ENCODE measurements at regions not wholly inside any gene's neighbourhood (a gene's known extent, or its start where the extent isn't known, plus 50 kb on each side); places are given as distances from the start of the nearest gene placed in this dataset.

DNA sequence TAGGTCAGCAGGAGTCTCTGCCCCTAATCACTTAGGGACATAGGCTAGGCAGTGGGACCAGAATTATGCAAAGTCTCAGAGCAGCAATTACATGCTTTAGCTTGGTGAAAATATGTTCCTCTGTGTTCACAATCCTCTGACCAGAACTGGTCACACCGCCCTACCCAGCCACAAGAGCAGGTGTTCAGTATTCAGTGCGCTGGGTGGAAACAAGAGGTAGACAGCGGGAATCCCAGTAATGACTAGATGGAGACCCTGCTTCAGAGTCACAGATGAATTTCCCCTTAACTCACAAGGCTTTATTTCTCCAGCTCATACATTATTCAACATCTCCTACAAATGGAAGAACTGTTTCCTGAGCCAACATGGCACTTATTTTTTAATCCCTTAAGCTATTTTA, 763.7 kb upstream of the POM121L12 start:
- TF ChIP-seq, protein P1, sequence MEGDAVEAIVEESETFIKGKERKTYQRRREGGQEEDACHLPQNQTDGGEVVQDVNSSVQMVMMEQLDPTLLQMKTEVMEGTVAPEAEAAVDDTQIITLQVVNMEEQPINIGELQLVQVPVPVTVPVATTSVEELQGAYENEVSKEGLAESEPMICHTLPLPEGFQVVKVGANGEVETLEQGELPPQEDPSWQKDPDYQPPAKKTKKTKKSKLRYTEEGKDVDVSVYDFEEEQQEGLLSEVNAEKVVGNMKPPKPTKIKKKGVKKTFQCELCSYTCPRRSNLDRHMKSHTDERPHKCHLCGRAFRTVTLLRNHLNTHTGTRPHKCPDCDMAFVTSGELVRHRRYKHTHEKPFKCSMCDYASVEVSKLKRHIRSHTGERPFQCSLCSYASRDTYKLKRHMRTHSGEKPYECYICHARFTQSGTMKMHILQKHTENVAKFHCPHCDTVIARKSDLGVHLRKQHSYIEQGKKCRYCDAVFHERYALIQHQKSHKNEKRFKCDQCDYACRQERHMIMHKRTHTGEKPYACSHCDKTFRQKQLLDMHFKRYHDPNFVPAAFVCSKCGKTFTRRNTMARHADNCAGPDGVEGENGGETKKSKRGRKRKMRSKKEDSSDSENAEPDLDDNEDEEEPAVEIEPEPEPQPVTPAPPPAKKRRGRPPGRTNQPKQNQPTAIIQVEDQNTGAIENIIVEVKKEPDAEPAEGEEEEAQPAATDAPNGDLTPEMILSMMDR (IDR thresholded peaks at IDR 0.05; ENCODE audit: insufficient read depth, low read length, poor library complexity, severe bottlenecking): no peak
- no peak for TF ChIP-seq EZH2phosphoT487 (conservative IDR thresholded peaks at IDR 0.05; ENCODE audit: low read length)
